ENCODE measurements at regions not wholly inside any gene's neighbourhood (a gene's known extent, or its start where the extent isn't known, plus 50 kb on each side); places are given as distances from the start of the nearest gene placed in this dataset.

- Histone ChIP-seq H3K9me3 (ENCODE audit: low read depth, low read length, poor library complexity, severe bottlenecking) (no peaks in the 10 kb centered on the region), H3K36me3 (ENCODE audit: insufficient read depth, low read length, poor library complexity, severe bottlenecking) (no peaks in the 10 kb centered on the region), H3K4me3 (ENCODE audit: low read depth, low read length, poor library complexity, severe bottlenecking) (no peak overlapping the region), H3K27me3 (replicated peaks; ENCODE audit: insufficient read depth, low read depth, low read length, poor library complexity) (no peaks in the 10 kb centered on the region), H3K4me1 (ENCODE audit: insufficient read depth, low read length, poor library complexity, severe bottlenecking) (no peaks in the 10 kb centered on the region), H3K27ac (ENCODE audit: low read depth, low read length, poor library complexity, severe bottlenecking) (no peak overlapping the region)
- CTCF ChIA-PET = no interaction called here
- TF ChIP-seq EZH2 (IDR thresholded peaks at IDR 0.05; ENCODE audit: borderline replicate concordance, low read depth, low read length, poor library complexity, severe bottlenecking) = no peak
- TF ChIP-seq CTCF (conservative IDR thresholded peaks at IDR 0.05; ENCODE audit: low read depth, low read length) = peak; percentile 50
- no TSS peak for BruUV-seq (replicated peaks)
- intact Hi-C loops (cut with micrococcal nuclease; ENCODE audit: unreplicated experiment) = no loop called here
- POLR2A ChIA-PET (ENCODE audit: low non-redundant PET) = no interaction called here
- DNase-seq (ENCODE audit: low spot score) = no peak
These were observed 76.0 kb downstream of the SPIN4 start for GRCh38 chrX:63275127-63275526.

- ChIA-PET POLR2A (ENCODE audit: low non-redundant PET) (no interaction called here), CTCF (no interaction called here)
- intact Hi-C loops (cut with micrococcal nuclease; ENCODE audit: unreplicated experiment) = no loop called here
These were observed 80.3 kb downstream of the SPIN4 start for GRCh38 chrX:63270873-63271272.

GRCh38 chrX:63258144-63258543 lies 93.0 kb downstream of the SPIN4 start:
- no peaks in the 10 kb centered on the region for H3K36me3 ChIP-seq (ENCODE audit: insufficient read depth, low read length, poor library complexity, severe bottlenecking)
- DNase-seq (ENCODE audit: low spot score) = no peak
- ChIA-PET POLR2A (ENCODE audit: low non-redundant PET) (no interaction called here), CTCF (no interaction called here)
- no peak overlapping the region for H3K27ac ChIP-seq (ENCODE audit: low read depth, low read length, poor library complexity, severe bottlenecking)
- H3K4me1 ChIP-seq (ENCODE audit: insufficient read depth, low read length, poor library complexity, severe bottlenecking) = no peaks in the 10 kb centered on the region
- TF ChIP-seq EZH2 (IDR thresholded peaks at IDR 0.05; ENCODE audit: borderline replicate concordance, low read depth, low read length, poor library complexity, severe bottlenecking) (no peak), CTCF (conservative IDR thresholded peaks at IDR 0.05; ENCODE audit: low read depth, low read length) (no peak)
- H3K27me3 ChIP-seq (replicated peaks; ENCODE audit: insufficient read depth, low read depth, low read length, poor library complexity) = no peaks in the 10 kb centered on the region
- intact Hi-C loops (cut with micrococcal nuclease; ENCODE audit: unreplicated experiment) = no loop called here
- no TSS peak for BruUV-seq (replicated peaks)
- no peaks in the 10 kb centered on the region for H3K9me3 ChIP-seq (ENCODE audit: low read depth, low read length, poor library complexity, severe bottlenecking)
- no peak overlapping the region for H3K4me3 ChIP-seq (ENCODE audit: low read depth, low read length, poor library complexity, severe bottlenecking)

More at GRCh38 chrX:63270873-63271272, 80.3 kb downstream of the SPIN4 start:
- Histone ChIP-seq H3K4me3 (ENCODE audit: low read depth, low read length, poor library complexity, severe bottlenecking) (no peak overlapping the region), H3K27me3 (replicated peaks; ENCODE audit: insufficient read depth, low read depth, low read length, poor library complexity) (no peaks in the 10 kb centered on the region), H3K27ac (ENCODE audit: low read depth, low read length, poor library complexity, severe bottlenecking) (no peak overlapping the region), H3K9me3 (ENCODE audit: low read depth, low read length, poor library complexity, severe bottlenecking) (peaks cover 7% of the 10 kb centered on the region), H3K36me3 (ENCODE audit: insufficient read depth, low read length, poor library complexity, severe bottlenecking) (no peaks in the 10 kb centered on the region), H3K4me1 (ENCODE audit: insufficient read depth, low read length, poor library complexity, severe bottlenecking) (no peaks in the 10 kb centered on the region)
- no peak for TF ChIP-seq EZH2 (IDR thresholded peaks at IDR 0.05; ENCODE audit: borderline replicate concordance, low read depth, low read length, poor library complexity, severe bottlenecking)
- TF ChIP-seq CTCF (conservative IDR thresholded peaks at IDR 0.05; ENCODE audit: low read depth, low read length) = no peak
- BruUV-seq (replicated peaks) = no TSS peak
- DNase-seq (ENCODE audit: low spot score) = no peak
